Naive thymus-derived CD8-positive, alpha-beta T cell (primary cell): ENCODE measurements at regions not wholly inside any gene's neighbourhood (a gene's known extent, or its start where the extent isn't known, plus 50 kb on each side); places are given as distances from the start of the nearest gene placed in this dataset.

ENCODE experiments used
- ATAC-seq, 2 donors: fragments of 150-1000 bp; cut with Tn5 transposase in 1 of 2; sonication (Bioruptor Pico), chemical (Tn5 transposase) in 1 of 2; 1 replicate in 1 of 2; 2 replicates in 1 of 2; pipeline ENCODE4 v1.10.0; 2021; ENCODE audit warnings: mild to moderate bottlenecking in 2 of 2, moderate library complexity in 2 of 2
- POLR2A ChIA-PET: fragments of 350-600 bp; sonication (Branson Sonifier 250); formaldehyde crosslinking; loops from one replicate; lab custom pipeline; 2021; ENCODE audit warnings: antibody characterized with exemption; lab: Charles Lee
- DNase-seq, 10 donors: peaks; one replicate each; pipeline versions ENCODE4 v3.0.0 to v3.0.0-alpha.2; 2020 to 2022
- H3K27ac Mint-ChIP-seq, 10 donors: one replicate each; pipeline ENCODE4 v1.8.0; 2020 to 2022; ENCODE audit warnings: mild to moderate bottlenecking in 10 of 10, mixed read lengths in 10 of 10, moderate library complexity in 4 of 10, inconsistent platforms in 1 of 10
- H3K27me3 Mint-ChIP-seq, 5 donors: one replicate each; pipeline ENCODE4 v1.8.0; 2021 to 2022; ENCODE audit warnings: mixed read lengths in 5 of 5
- H3K36me3 Mint-ChIP-seq, 3 donors: one replicate each; pipeline ENCODE4 v1.8.0; 2020 to 2022; ENCODE audit warnings: mixed read lengths in 3 of 3, mild to moderate bottlenecking in 2 of 3, inconsistent platforms in 1 of 3
- H3K4me1 Mint-ChIP-seq, 4 donors: one replicate each; pipeline ENCODE4 v1.8.0; 2021 to 2022; ENCODE audit warnings: mixed read lengths in 4 of 4
- H3K4me3 Mint-ChIP-seq, 10 donors: one replicate each; pipeline ENCODE4 v1.8.0; 2020 to 2022; ENCODE audit warnings: mild to moderate bottlenecking in 10 of 10, mixed read lengths in 10 of 10, moderate library complexity in 6 of 10, inconsistent platforms in 1 of 10
- H3K9me3 Mint-ChIP-seq, 9 donors: one replicate each; pipeline ENCODE4 v1.8.0; 2020 to 2022; ENCODE audit warnings: mixed read lengths in 9 of 9, mild to moderate bottlenecking in 3 of 9, inconsistent platforms in 1 of 9, moderate library complexity in 1 of 9

DNA sequence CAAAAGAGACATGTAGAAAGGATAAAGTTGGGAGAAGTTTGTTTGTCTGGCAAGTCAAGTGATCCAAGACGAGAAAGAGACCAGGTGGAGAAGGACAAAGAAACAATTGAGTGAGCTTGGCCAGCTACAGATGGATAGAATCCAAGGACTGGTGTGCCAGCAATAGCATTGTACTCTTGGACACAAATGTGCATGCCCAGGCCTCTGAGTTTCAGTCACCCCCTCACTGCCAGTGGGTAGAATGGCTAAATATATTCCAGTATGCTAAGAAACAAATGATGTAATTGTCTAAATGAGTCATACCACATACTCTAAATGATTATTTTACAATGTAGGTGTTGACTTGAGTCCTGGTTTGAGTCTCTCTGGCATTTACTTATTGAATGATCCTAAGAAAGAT lies 881.3 kb downstream of the LRRTM4 start:
- Mint-ChIP-seq H3K9me3 (peaks cover 5 to 34% (median 17%) of the 10 kb centered on the region in 9 donors), H3K27ac (no peak overlapping the region), H3K36me3 (peaks cover 0 to 5% (median 0%) of the 10 kb centered on the region in 3 donors), H3K4me1 (no peaks in the 10 kb centered on the region), H3K4me3 (no peak overlapping the region), H3K27me3 (no peaks in the 10 kb centered on the region)
- ATAC-seq (no peak), DNase-seq (no peak)
- POLR2A ChIA-PET = no interaction called here

DNA sequence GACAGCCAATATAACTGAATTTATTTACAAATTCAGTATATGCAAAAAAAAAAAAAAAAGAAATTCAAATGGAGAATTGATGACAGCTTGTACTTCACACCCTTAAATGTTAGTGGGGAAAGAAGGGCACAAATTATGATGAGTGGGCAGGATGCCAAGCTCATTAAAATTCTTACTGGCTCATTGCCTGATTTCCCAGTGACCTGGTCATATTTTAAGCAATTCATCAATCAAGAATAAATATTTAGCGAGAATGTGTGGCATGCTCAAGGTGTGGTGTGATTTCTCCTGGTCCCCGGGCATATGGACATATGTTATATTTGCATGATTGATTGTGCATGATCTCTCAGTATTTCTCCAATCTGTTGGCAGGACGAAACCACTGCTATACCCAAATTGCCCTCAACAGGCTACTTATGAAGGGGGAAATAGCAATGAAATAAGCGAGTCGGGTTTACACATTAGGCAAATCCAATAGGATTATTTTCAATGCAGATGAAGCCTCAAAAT lies 883.0 kb downstream of the LRRTM4 start:
- peaks cover 3 to 31% (median 5%) of the 10 kb centered on the region in 9 donors for H3K9me3 Mint-ChIP-seq
- POLR2A ChIA-PET = no interaction called here
- H3K27me3 Mint-ChIP-seq = no peaks in the 10 kb centered on the region
- H3K4me3 Mint-ChIP-seq = no peak overlapping the region
- H3K36me3 Mint-ChIP-seq = peaks cover 0 to under 1% (median 0%) of the 10 kb centered on the region in 3 donors
- H3K4me1 Mint-ChIP-seq = no peaks in the 10 kb centered on the region
- ATAC-seq = no peak
- H3K27ac Mint-ChIP-seq = no peak overlapping the region
- DNase-seq = no peak

DNA sequence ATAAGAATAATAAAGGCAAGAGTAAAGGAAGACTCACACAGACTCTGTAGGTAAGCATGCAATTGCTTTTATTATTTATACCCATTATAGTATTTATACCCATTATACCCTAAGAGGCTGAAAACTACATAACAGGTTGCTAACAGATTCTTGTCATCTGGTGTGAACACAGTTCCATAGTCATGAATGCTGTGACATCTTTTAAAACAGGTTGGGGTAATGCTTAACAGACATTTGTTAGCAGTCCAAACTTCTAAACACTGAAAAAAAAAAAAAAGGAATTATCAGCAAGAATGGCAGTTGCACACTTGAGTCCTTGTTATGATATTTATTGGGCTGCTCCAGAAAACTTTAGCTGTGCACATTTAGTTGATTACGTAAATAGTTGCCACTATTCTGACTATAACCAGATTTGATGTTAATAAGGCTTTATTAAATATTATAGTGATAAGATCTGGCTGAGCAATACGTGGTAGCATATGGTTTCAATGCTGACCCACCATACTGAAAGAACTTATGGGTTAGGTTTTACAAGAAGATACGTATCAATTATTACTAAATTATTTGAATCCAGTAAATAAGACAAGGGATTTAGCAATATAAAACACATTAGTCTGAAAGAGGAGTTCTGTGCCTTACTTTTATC lies 888.8 kb downstream of the LRRTM4 start:
- no peak for ATAC-seq
- H3K4me1 Mint-ChIP-seq = no peaks in the 10 kb centered on the region
- peaks cover 0 to 4% (median 0%) of the 10 kb centered on the region in 3 donors for H3K36me3 Mint-ChIP-seq

GRCh38 chr2:76625101-76625500 lies 897.1 kb downstream of the LRRTM4 start:
- Mint-ChIP-seq H3K9me3 (peaks cover 0 to 47% (median 6%) of the 10 kb centered on the region in 9 donors), H3K27me3 (no peaks in the 10 kb centered on the region), H3K27ac (no peak overlapping the region), H3K4me3 (no peak overlapping the region), H3K36me3 (no peaks in the 10 kb centered on the region), H3K4me1 (no peaks in the 10 kb centered on the region)
- no peak for DNase-seq
- POLR2A ChIA-PET = no interaction called here
- no peak for ATAC-seq

More for the DNA sequence above, 888.8 kb downstream of the LRRTM4 start:
- no peak for DNase-seq
- Mint-ChIP-seq H3K9me3 (peaks cover 0 to 22% (median 3%) of the 10 kb centered on the region in 9 donors), H3K27ac (no peak overlapping the region), H3K4me3 (no peak overlapping the region), H3K27me3 (no peaks in the 10 kb centered on the region)
- POLR2A ChIA-PET = no interaction called here

GRCh38 chr2:76613330-76613729 lies 902.6 kb upstream of the GCFC2 start:
- H3K4me1 Mint-ChIP-seq = no peaks in the 10 kb centered on the region
- H3K27me3 Mint-ChIP-seq = no peaks in the 10 kb centered on the region
- no peaks in the 10 kb centered on the region for H3K36me3 Mint-ChIP-seq
- no peak for DNase-seq
- H3K9me3 Mint-ChIP-seq = peaks cover 0 to 34% (median 2%) of the 10 kb centered on the region in 9 donors
- POLR2A ChIA-PET = no interaction called here
- no peak overlapping the region for H3K4me3 Mint-ChIP-seq
- H3K27ac Mint-ChIP-seq = no peak overlapping the region
- ATAC-seq = no peak

- Mint-ChIP-seq H3K4me3 (no peak overlapping the region), H3K9me3 (peaks cover 0 to 34% (median 2%) of the 10 kb centered on the region in 9 donors), H3K36me3 (no peaks in the 10 kb centered on the region), H3K27me3 (no peaks in the 10 kb centered on the region), H3K27ac (no peak overlapping the region), H3K4me1 (no peaks in the 10 kb centered on the region)
- ATAC-seq (no peak), DNase-seq (no peak)
- POLR2A ChIA-PET = no interaction called here
These were observed 902.0 kb upstream of the GCFC2 start for GRCh38 chr2:76612764-76613163.

- H3K9me3 Mint-ChIP-seq = peaks cover 0 to 34% (median 2%) of the 10 kb centered on the region in 9 donors
- DNase-seq = no peak
- ATAC-seq = no peak
- no peaks in the 10 kb centered on the region for H3K4me1 Mint-ChIP-seq
- H3K27me3 Mint-ChIP-seq = no peaks in the 10 kb centered on the region
- H3K36me3 Mint-ChIP-seq = no peaks in the 10 kb centered on the region
- POLR2A ChIA-PET = no interaction called here
- no peak overlapping the region for H3K4me3 Mint-ChIP-seq
- H3K27ac Mint-ChIP-seq = no peak overlapping the region
These were observed 899.7 kb upstream of the GCFC2 start for GRCh38 chr2:76610451-76610850.

- peaks cover 0 to 10% (median 3%) of the 10 kb centered on the region in 9 donors for H3K9me3 Mint-ChIP-seq
- no peak overlapping the region for H3K4me3 Mint-ChIP-seq
- no peak for ATAC-seq
- H3K27ac Mint-ChIP-seq = no peak overlapping the region
- no peaks in the 10 kb centered on the region for H3K4me1 Mint-ChIP-seq
- POLR2A ChIA-PET = no interaction called here
- DNase-seq = no peak
- no peaks in the 10 kb centered on the region for H3K27me3 Mint-ChIP-seq
- peaks cover 0 to 6% (median 0%) of the 10 kb centered on the region in 3 donors for H3K36me3 Mint-ChIP-seq
These were observed 889.1 kb upstream of the GCFC2 start for GRCh38 chr2:76599732-76600368.

DNA sequence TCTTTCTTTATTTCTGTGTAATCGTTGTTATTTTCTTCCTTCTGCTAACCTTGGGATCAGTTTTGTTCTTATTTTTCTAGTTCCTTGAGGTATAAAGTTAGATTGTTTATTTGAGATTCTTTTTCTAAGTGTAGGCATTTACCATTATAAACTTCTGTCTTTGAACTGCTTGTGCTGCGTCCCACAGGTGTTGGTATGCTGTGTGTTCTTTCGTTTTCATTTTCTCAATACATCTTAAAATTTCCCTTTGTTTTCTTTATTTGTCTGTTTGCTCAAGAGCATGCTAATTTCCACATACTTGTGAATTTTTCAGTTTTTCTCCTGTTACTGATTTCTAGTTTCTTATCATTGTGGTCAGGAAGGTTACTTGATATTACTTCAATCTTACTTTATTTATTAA lies 873.8 kb upstream of the GCFC2 start:
- Mint-ChIP-seq H3K4me1 (no peaks in the 10 kb centered on the region), H3K9me3 (peaks cover 0 to 24% (median 7%) of the 10 kb centered on the region in 9 donors), H3K36me3 (no peaks in the 10 kb centered on the region), H3K27ac (no peak overlapping the region), H3K4me3 (no peak overlapping the region), H3K27me3 (no peaks in the 10 kb centered on the region)
- POLR2A ChIA-PET = no interaction called here
- ATAC-seq (no peak), DNase-seq (no peak)

DNA sequence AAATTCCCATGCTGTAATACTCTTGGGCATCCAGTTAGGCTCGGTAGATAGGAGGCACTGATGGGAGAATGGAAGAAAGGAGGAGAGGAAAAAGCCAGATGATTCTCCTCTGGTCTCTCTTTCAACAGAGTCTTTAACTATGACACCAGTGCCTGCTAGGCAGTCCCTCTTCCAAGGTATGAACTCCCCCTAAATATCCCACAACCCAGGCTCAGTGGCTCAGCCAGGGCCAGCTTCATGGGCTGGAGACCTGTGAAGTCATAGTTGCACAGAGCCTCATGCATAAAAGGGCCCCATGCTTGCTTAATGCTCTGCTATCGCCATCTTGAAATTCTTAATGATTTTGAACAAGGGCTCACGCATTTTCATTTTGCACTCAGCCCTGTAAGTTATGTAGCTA lies 869.2 kb upstream of the GCFC2 start:
- Mint-ChIP-seq H3K27ac (no peak overlapping the region), H3K4me1 (no peaks in the 10 kb centered on the region)
- POLR2A ChIA-PET = no interaction called here

DNA sequence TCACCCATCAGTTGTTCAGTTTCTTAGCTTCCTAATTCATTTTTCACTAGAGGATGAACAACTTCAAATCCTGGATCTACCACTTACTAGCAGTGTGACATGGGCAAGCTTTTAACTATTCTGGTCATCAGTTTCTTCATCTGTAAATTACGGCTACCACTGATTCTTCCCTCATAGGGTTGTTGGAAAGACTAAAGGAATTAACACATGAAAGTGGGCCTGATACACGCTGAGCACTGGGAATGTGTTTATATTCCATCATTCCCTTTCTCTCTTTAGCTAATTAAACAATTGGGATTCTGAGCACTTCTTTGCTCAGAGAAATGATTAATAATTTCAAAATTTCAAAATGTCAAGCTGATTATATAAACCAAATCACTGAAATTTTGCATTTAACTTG lies 862.3 kb upstream of the GCFC2 start:
- DNase-seq = no peak
- H3K4me1 Mint-ChIP-seq = no peaks in the 10 kb centered on the region
- no peaks in the 10 kb centered on the region for H3K36me3 Mint-ChIP-seq
- no peak overlapping the region for H3K4me3 Mint-ChIP-seq
- POLR2A ChIA-PET = no interaction called here
- H3K27ac Mint-ChIP-seq = no peak overlapping the region
- H3K9me3 Mint-ChIP-seq = peaks cover 0 to 23% (median 8%) of the 10 kb centered on the region in 9 donors
- no peak for ATAC-seq
- H3K27me3 Mint-ChIP-seq = no peaks in the 10 kb centered on the region

More for the DNA sequence above, 869.2 kb upstream of the GCFC2 start:
- ATAC-seq = no peak
- no peaks in the 10 kb centered on the region for H3K27me3 Mint-ChIP-seq
- no peaks in the 10 kb centered on the region for H3K36me3 Mint-ChIP-seq
- no peak overlapping the region for H3K4me3 Mint-ChIP-seq
- H3K9me3 Mint-ChIP-seq = peaks cover 0 to 43% (median 14%) of the 10 kb centered on the region in 9 donors
- DNase-seq = no peak

GRCh38 chr2:76569819-76570218 lies 859.1 kb upstream of the GCFC2 start:
- Mint-ChIP-seq H3K4me1 (no peaks in the 10 kb centered on the region), H3K9me3 (peaks cover 0 to 9% (median 1%) of the 10 kb centered on the region in 9 donors), H3K27me3 (no peaks in the 10 kb centered on the region), H3K4me3 (no peak overlapping the region), H3K36me3 (no peaks in the 10 kb centered on the region), H3K27ac (no peak overlapping the region)
- no peak for ATAC-seq
- POLR2A ChIA-PET = no interaction called here
- no peak for DNase-seq

DNA sequence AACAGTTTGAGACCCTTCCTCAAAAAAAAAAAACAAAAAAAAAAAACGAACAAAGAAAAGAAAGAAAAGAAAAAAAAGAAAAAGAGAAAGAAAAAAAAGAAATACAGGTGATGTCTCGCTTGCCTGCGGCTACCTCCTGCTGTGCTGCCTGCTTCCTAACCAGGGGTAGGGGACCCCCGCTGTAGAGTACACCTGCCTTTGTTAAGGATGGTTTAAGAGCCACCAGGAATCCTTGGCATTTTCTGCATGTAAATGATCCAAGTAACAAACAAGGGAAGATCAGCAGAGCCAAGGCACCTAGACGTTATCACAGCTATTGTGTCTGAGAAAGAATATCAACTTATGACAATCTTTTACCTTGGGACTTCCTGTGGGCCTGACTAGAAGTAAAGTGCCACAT lies 856.8 kb upstream of the GCFC2 start:
- no peaks in the 10 kb centered on the region for H3K27me3 Mint-ChIP-seq
- DNase-seq = no peak

More for the DNA sequence above, 856.8 kb upstream of the GCFC2 start:
- POLR2A ChIA-PET = no interaction called here
- Mint-ChIP-seq H3K9me3 (peaks cover 0 to 9% (median 2%) of the 10 kb centered on the region in 9 donors), H3K4me1 (no peaks in the 10 kb centered on the region), H3K4me3 (no peak overlapping the region), H3K36me3 (no peaks in the 10 kb centered on the region), H3K27ac (no peak overlapping the region)
- ATAC-seq = no peak
